ENCODE measurements at regions not wholly inside any gene's neighbourhood (a gene's known extent, or its start where the extent isn't known, plus 50 kb on each side); places are given as distances from the start of the nearest gene placed in this dataset.

DNA sequence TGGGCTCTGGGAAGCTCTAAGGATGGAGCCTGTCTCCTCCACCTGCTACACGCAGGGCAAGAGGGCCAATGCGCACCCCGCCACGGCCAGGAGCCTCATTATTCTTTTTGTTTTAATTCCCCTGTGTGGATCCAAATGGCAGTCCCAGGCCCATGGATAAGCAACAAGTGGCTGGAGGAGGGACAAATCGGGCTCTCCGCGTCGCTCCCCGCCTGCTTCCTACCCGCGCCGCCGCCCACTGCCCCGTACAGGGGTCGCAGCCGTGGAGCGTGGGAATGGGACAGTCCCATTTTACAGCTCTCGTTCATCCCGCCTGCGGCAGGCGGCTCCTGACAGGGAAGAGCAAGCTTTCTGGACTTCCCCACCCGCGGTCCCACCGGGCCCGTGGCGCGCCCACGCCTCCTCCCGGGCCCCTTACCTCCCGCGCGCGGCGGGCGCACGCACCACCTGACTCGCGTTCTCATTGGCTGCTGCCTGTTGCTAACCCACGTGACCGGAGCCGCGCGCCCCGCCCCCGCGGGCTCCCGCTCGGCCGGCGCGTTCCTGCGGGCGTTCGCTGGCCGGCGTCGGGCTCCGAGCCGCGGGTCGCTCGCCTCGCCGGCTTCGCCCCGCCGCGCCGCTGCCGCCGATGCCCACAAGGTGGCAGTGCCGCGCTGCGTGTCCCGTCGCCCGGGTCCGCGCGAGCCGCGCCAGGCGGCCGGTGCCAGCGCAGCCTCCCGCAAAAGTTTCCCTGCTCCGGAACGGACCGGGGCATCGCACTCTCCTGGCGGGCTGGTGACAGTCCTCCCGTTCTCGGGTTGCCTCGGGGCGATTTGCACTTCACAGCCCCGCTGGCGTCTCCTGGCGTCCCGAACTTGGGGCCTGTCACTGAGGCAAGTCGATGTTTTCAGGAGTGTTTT lies 93.3 kb downstream of the CD83 start:
- Histone ChIP-seq H3K4me3 (peak overlapping the region; percentile 70 to 81), H3K9me3 (no peaks in the 10 kb centered on the region), H3K36me3 (no peaks in the 10 kb centered on the region), H3K4me1 (peaks cover 6 to 11% of the 10 kb centered on the region in 2 donors), H3K27ac (peak overlapping the region; percentile 49), H3K27me3 (no peaks in the 10 kb centered on the region)
- peak in 2 of 3 experiments; percentile 39 to 98 for TF ChIP-seq CTCF (IDR thresholded peaks at IDR 0.05)
- intact Hi-C loops (cut with DNase I): loop anchor here (5.0 to 10.0 kb wide), 3 partner anchors 304 to 1291 kb away; partner anchors contain the start of gene JARID2
- peak; percentile 76 to 95 for DNase-seq (ENCODE audit: low spot score in 2 of 2)

- TF ChIP-seq CTCF (IDR thresholded peaks at IDR 0.05): peak in 1 of 3 experiments; percentile 4
- Histone ChIP-seq H3K4me1 (peaks cover 6 to 11% of the 10 kb centered on the region in 2 donors), H3K4me3 (peak overlapping the region; percentile 70 to 81), H3K27me3 (no peaks in the 10 kb centered on the region), H3K27ac (peak overlapping the region; percentile 26 to 49), H3K9me3 (no peaks in the 10 kb centered on the region), H3K36me3 (no peaks in the 10 kb centered on the region)
- intact Hi-C loops (cut with DNase I): loop anchor here (5.0 to 10.0 kb wide), 3 partner anchors 303 to 1291 kb away; partner anchors contain the start of gene JARID2
- DNase-seq (ENCODE audit: low spot score in 2 of 2): peak in 1 of 2 donors; percentile 72
These were observed 94.0 kb downstream of the CD83 start for GRCh38 chr6:14211562-14211942.

- Histone ChIP-seq H3K4me3 (peak overlapping the region; percentile 70 to 81), H3K27me3 (no peaks in the 10 kb centered on the region), H3K36me3 (no peaks in the 10 kb centered on the region), H3K9me3 (no peaks in the 10 kb centered on the region), H3K27ac (no peak overlapping the region), H3K4me1 (peaks cover 6 to 11% of the 10 kb centered on the region in 2 donors)
- no peak for DNase-seq (ENCODE audit: low spot score in 2 of 2)
- no peak for TF ChIP-seq CTCF (IDR thresholded peaks at IDR 0.05)
- intact Hi-C loops (cut with DNase I): loop anchor here (5.0 to 10.0 kb wide), 3 partner anchors 303 to 1290 kb away; partner anchors contain the start of gene JARID2
These were observed 94.4 kb downstream of the CD83 start for GRCh38 chr6:14212020-14212419.

- no peak overlapping the region for H3K27ac ChIP-seq
- intact Hi-C loops (cut with DNase I): loop anchor here (5.0 to 10.0 kb wide), 3 partner anchors 302 to 1290 kb away; partner anchors contain the start of gene JARID2
- no peaks in the 10 kb centered on the region for H3K27me3 ChIP-seq
- no peaks in the 10 kb centered on the region for H3K9me3 ChIP-seq
- no peaks in the 10 kb centered on the region for H3K36me3 ChIP-seq
- peaks cover 6 to 11% of the 10 kb centered on the region in 2 donors for H3K4me1 ChIP-seq
- no peak overlapping the region for H3K4me3 ChIP-seq
- DNase-seq (ENCODE audit: low spot score in 2 of 2): no peak
- no peak for TF ChIP-seq CTCF (IDR thresholded peaks at IDR 0.05)
These were observed 95.1 kb downstream of the CD83 start for GRCh38 chr6:14212632-14213031.

GRCh38 chr6:14216946-14217684 lies 99.5 kb downstream of the CD83 start:
- no peak for TF ChIP-seq CTCF (IDR thresholded peaks at IDR 0.05)
- Histone ChIP-seq H3K9me3 (no peaks in the 10 kb centered on the region), H3K36me3 (no peaks in the 10 kb centered on the region), H3K27me3 (no peaks in the 10 kb centered on the region), H3K4me3 (no peak overlapping the region), H3K4me1 (peaks cover 0 to 2% of the 10 kb centered on the region in 2 donors), H3K27ac (no peak overlapping the region)
- DNase-seq (ENCODE audit: low spot score in 2 of 2): no peak
- intact Hi-C loops (cut with DNase I): loop anchor here (10.0 kb wide), 1 partner anchor 298 kb away; no protein-coding TSS in a partner anchor
